ENCODE measurements at regions not wholly inside any gene's neighbourhood (a gene's known extent, or its start where the extent isn't known, plus 50 kb on each side); places are given as distances from the start of the nearest gene placed in this dataset.
"Not testable (repeated sequence)": the region's sequence is repeated elsewhere in the genome, so short reads cannot be mapped to it uniquely, and the experiment has no call there.

GRCh38 chr15:69908060-69908459, 189.7 kb downstream of the TLE3 start:
- no peak for DNase-seq (ENCODE audit: low read depth in 3 of 3, low spot score in 1 of 3)

- DNase-seq (ENCODE audit: low read depth in 3 of 3, low spot score in 1 of 3): no peak
Measured at GRCh38 chr15:69908590-69909420, 188.9 kb downstream of the TLE3 start.

GRCh38 chr15:69909719-69910444, 187.8 kb downstream of the TLE3 start:
- no peak for DNase-seq (ENCODE audit: low read depth in 3 of 3, low spot score in 1 of 3)

- no peak for DNase-seq (ENCODE audit: low read depth in 3 of 3, low spot score in 1 of 3)
Measured at GRCh38 chr15:69910514-69910913, 187.2 kb downstream of the TLE3 start.

GRCh38 chr15:69912116-69912515, 185.6 kb downstream of the TLE3 start:
- no peak for DNase-seq (ENCODE audit: low read depth in 3 of 3, low spot score in 1 of 3)

GRCh38 chr15:69914040-69914439, 183.7 kb downstream of the TLE3 start:
- DNase-seq (ENCODE audit: low read depth in 3 of 3, low spot score in 1 of 3): no peak

GRCh38 chr15:69914960-69915359, 182.8 kb downstream of the TLE3 start:
- DNase-seq (ENCODE audit: low read depth in 3 of 3, low spot score in 1 of 3): no peak

- no peak for DNase-seq (ENCODE audit: low read depth in 3 of 3, low spot score in 1 of 3)
Measured at GRCh38 chr15:69916169-69916785, 181.4 kb downstream of the TLE3 start.

- no peak for DNase-seq (ENCODE audit: low read depth in 3 of 3, low spot score in 1 of 3)
Measured at GRCh38 chr15:69917056-69917455, 180.7 kb downstream of the TLE3 start.

- DNase-seq (ENCODE audit: low read depth in 3 of 3, low spot score in 1 of 3): no peak
Measured at GRCh38 chr15:69919816-69920215, 177.9 kb downstream of the TLE3 start.

GRCh38 chr15:69920221-69920620, 177.5 kb downstream of the TLE3 start:
- DNase-seq (ENCODE audit: low read depth in 3 of 3, low spot score in 1 of 3): no peak

- DNase-seq (ENCODE audit: low read depth in 3 of 3, low spot score in 1 of 3): no peak
Measured at GRCh38 chr15:69921626-69922619, 175.8 kb downstream of the TLE3 start.

- no peak for DNase-seq (ENCODE audit: low read depth in 3 of 3, low spot score in 1 of 3)
Measured at GRCh38 chr15:69924531-69924930, 173.2 kb downstream of the TLE3 start.

GRCh38 chr15:69926006-69926405, 171.7 kb downstream of the TLE3 start:
- no peak for DNase-seq (ENCODE audit: low read depth in 3 of 3, low spot score in 1 of 3)

- DNase-seq (ENCODE audit: low read depth in 3 of 3, low spot score in 1 of 3): no peak
Measured at GRCh38 chr15:69926721-69927120, 171.0 kb downstream of the TLE3 start.

- not testable (repeated sequence) for DNase-seq (ENCODE audit: low read depth in 3 of 3, low spot score in 1 of 3)
Measured at GRCh38 chr15:69928890-69929289, 168.8 kb downstream of the TLE3 start.

GRCh38 chr15:69929905-69930630, 167.6 kb downstream of the TLE3 start:
- DNase-seq (ENCODE audit: low read depth in 3 of 3, low spot score in 1 of 3): no peak

GRCh38 chr15:69930754-69931153, 167.0 kb downstream of the TLE3 start:
- DNase-seq (ENCODE audit: low read depth in 3 of 3, low spot score in 1 of 3): no peak

GRCh38 chr15:69931156-69931555, 166.6 kb downstream of the TLE3 start:
- no peak for DNase-seq (ENCODE audit: low read depth in 3 of 3, low spot score in 1 of 3)

- DNase-seq (ENCODE audit: low read depth in 3 of 3, low spot score in 1 of 3): no peak
Measured at GRCh38 chr15:69934607-69935006, 163.1 kb downstream of the TLE3 start.
